ENCODE measurements at regions not wholly inside any gene's neighbourhood (a gene's known extent, or its start where the extent isn't known, plus 50 kb on each side); places are given as distances from the start of the nearest gene placed in this dataset.

DNA sequence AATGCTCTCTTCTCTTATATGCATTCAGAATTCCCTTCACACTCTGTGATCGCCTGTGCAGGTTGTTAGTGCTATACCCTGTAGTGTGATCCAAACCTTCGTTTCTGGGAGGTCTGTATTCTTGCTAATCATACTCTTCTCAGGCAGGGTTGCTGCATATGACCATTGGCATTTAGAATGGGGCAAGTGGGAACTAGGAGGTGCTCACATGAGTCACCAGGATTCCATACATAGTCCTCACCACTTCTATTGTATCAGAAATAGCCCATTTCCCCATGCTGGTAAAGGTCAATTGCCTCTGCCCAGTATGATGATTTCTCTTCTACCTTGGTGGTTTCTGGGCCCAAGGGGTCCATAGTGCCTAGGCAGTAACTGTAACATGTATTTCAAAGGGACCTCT lies 443.5 kb upstream of the CDH6 start (continued):
- TF ChIP-seq, protein P1, sequence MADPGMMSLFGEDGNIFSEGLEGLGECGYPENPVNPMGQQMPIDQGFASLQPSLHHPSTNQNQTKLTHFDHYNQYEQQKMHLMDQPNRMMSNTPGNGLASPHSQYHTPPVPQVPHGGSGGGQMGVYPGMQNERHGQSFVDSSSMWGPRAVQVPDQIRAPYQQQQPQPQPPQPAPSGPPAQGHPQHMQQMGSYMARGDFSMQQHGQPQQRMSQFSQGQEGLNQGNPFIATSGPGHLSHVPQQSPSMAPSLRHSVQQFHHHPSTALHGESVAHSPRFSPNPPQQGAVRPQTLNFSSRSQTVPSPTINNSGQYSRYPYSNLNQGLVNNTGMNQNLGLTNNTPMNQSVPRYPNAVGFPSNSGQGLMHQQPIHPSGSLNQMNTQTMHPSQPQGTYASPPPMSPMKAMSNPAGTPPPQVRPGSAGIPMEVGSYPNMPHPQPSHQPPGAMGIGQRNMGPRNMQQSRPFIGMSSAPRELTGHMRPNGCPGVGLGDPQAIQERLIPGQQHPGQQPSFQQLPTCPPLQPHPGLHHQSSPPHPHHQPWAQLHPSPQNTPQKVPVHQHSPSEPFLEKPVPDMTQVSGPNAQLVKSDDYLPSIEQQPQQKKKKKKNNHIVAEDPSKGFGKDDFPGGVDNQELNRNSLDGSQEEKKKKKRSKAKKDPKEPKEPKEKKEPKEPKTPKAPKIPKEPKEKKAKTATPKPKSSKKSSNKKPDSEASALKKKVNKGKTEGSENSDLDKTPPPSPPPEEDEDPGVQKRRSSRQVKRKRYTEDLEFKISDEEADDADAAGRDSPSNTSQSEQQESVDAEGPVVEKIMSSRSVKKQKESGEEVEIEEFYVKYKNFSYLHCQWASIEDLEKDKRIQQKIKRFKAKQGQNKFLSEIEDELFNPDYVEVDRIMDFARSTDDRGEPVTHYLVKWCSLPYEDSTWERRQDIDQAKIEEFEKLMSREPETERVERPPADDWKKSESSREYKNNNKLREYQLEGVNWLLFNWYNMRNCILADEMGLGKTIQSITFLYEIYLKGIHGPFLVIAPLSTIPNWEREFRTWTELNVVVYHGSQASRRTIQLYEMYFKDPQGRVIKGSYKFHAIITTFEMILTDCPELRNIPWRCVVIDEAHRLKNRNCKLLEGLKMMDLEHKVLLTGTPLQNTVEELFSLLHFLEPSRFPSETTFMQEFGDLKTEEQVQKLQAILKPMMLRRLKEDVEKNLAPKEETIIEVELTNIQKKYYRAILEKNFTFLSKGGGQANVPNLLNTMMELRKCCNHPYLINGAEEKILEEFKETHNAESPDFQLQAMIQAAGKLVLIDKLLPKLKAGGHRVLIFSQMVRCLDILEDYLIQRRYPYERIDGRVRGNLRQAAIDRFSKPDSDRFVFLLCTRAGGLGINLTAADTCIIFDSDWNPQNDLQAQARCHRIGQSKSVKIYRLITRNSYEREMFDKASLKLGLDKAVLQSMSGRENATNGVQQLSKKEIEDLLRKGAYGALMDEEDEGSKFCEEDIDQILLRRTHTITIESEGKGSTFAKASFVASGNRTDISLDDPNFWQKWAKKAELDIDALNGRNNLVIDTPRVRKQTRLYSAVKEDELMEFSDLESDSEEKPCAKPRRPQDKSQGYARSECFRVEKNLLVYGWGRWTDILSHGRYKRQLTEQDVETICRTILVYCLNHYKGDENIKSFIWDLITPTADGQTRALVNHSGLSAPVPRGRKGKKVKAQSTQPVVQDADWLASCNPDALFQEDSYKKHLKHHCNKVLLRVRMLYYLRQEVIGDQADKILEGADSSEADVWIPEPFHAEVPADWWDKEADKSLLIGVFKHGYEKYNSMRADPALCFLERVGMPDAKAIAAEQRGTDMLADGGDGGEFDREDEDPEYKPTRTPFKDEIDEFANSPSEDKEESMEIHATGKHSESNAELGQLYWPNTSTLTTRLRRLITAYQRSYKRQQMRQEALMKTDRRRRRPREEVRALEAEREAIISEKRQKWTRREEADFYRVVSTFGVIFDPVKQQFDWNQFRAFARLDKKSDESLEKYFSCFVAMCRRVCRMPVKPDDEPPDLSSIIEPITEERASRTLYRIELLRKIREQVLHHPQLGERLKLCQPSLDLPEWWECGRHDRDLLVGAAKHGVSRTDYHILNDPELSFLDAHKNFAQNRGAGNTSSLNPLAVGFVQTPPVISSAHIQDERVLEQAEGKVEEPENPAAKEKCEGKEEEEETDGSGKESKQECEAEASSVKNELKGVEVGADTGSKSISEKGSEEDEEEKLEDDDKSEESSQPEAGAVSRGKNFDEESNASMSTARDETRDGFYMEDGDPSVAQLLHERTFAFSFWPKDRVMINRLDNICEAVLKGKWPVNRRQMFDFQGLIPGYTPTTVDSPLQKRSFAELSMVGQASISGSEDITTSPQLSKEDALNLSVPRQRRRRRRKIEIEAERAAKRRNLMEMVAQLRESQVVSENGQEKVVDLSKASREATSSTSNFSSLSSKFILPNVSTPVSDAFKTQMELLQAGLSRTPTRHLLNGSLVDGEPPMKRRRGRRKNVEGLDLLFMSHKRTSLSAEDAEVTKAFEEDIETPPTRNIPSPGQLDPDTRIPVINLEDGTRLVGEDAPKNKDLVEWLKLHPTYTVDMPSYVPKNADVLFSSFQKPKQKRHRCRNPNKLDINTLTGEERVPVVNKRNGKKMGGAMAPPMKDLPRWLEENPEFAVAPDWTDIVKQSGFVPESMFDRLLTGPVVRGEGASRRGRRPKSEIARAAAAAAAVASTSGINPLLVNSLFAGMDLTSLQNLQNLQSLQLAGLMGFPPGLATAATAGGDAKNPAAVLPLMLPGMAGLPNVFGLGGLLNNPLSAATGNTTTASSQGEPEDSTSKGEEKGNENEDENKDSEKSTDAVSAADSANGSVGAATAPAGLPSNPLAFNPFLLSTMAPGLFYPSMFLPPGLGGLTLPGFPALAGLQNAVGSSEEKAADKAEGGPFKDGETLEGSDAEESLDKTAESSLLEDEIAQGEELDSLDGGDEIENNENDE (IDR thresholded peaks at IDR 0.05; ENCODE audit: insufficient replicate concordance, low read length) = no peak
- TF ChIP-seq MAX (IDR thresholded peaks at IDR 0.05) (no peak), ASH2L (IDR thresholded peaks at IDR 0.05; ENCODE audit: low read length) (no peak), TBP (IDR thresholded peaks at IDR 0.05; ENCODE audit: low read depth, low read length) (no peak), EGR1 (IDR thresholded peaks at IDR 0.05; ENCODE audit: borderline replicate concordance, low read depth, low read length) (no peak), RFX5 (IDR thresholded peaks at IDR 0.05; ENCODE audit: borderline replicate concordance, low read depth, low read length) (no peak), CREB1 (IDR thresholded peaks at IDR 0.05) (no peak), SIRT6 (IDR thresholded peaks at IDR 0.05; ENCODE audit: low read length) (no peak), YY1 (IDR thresholded peaks at IDR 0.05; ENCODE audit: low read depth, low read length) (no peak), SRF (IDR thresholded peaks at IDR 0.05; ENCODE audit: low read depth, low read length) (no peak)
- TF ChIP-seq, protein P2, sequence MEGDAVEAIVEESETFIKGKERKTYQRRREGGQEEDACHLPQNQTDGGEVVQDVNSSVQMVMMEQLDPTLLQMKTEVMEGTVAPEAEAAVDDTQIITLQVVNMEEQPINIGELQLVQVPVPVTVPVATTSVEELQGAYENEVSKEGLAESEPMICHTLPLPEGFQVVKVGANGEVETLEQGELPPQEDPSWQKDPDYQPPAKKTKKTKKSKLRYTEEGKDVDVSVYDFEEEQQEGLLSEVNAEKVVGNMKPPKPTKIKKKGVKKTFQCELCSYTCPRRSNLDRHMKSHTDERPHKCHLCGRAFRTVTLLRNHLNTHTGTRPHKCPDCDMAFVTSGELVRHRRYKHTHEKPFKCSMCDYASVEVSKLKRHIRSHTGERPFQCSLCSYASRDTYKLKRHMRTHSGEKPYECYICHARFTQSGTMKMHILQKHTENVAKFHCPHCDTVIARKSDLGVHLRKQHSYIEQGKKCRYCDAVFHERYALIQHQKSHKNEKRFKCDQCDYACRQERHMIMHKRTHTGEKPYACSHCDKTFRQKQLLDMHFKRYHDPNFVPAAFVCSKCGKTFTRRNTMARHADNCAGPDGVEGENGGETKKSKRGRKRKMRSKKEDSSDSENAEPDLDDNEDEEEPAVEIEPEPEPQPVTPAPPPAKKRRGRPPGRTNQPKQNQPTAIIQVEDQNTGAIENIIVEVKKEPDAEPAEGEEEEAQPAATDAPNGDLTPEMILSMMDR (IDR thresholded peaks at IDR 0.05; ENCODE audit: control extremely low read depth in 1 of 3, insufficient read depth in 1 of 3, low read depth in 1 of 3, low read length in 3 of 3) = no peak

All from H1 (cell line).